Superior temporal gyrus (tissue), 1 donor: ENCODE measurements at regions not wholly inside any gene's neighbourhood (a gene's known extent, or its start where the extent isn't known, plus 50 kb on each side); places are given as distances from the start of the nearest gene placed in this dataset.

Experiments
- DNase-seq: peaks from one replicate; pipeline ENCODE4 v3.0.0-alpha.2; 2016; ENCODE audit errors: extremely low spot score

- no peak for DNase-seq
These were observed 281.4 kb downstream of the FLRT2 start for GRCh38 chr14:85811340-85811739.

- no peak for DNase-seq
These were observed 269.7 kb downstream of the FLRT2 start for GRCh38 chr14:85799668-85800067.

- no peak for DNase-seq
These were observed 268.9 kb downstream of the FLRT2 start for GRCh38 chr14:85798856-85799255.

GRCh38 chr14:85793533-85793932 lies 263.6 kb downstream of the FLRT2 start:
- DNase-seq: no peak

- DNase-seq: no peak
These were observed 259.6 kb downstream of the FLRT2 start for GRCh38 chr14:85789506-85789905.

GRCh38 chr14:85788470-85789233 lies 258.7 kb downstream of the FLRT2 start:
- no peak for DNase-seq

GRCh38 chr14:85766295-85766694 lies 236.4 kb downstream of the FLRT2 start:
- DNase-seq: no peak

- DNase-seq: no peak
These were observed 234.9 kb downstream of the FLRT2 start for GRCh38 chr14:85764822-85765221.

- peak; percentile 29 for DNase-seq
These were observed 232.6 kb downstream of the FLRT2 start for GRCh38 chr14:85762526-85762925.

- no peak for DNase-seq
These were observed 222.2 kb downstream of the FLRT2 start for GRCh38 chr14:85752175-85752574.

GRCh38 chr14:85744573-85744972 lies 214.6 kb downstream of the FLRT2 start:
- DNase-seq: no peak

GRCh38 chr14:85732031-85732430 lies 202.1 kb downstream of the FLRT2 start:
- DNase-seq: no peak

- no peak for DNase-seq
These were observed 201.2 kb downstream of the FLRT2 start for GRCh38 chr14:85731186-85731585.

GRCh38 chr14:85728476-85729065 lies 198.6 kb downstream of the FLRT2 start:
- no peak for DNase-seq

- DNase-seq: no peak
These were observed 184.1 kb downstream of the FLRT2 start for GRCh38 chr14:85714069-85714468.

GRCh38 chr14:85711620-85712019 lies 181.7 kb downstream of the FLRT2 start:
- no peak for DNase-seq
